Stimulated activated naive CD4-positive, alpha-beta T cell treated with Interleukin-2 at 50 U/mL for 16 hours (primary cell): ENCODE measurements at regions not wholly inside any gene's neighbourhood (a gene's known extent, or its start where the extent isn't known, plus 50 kb on each side); places are given as distances from the start of the nearest gene placed in this dataset.
"Not testable (repeated sequence)": the region's sequence is repeated elsewhere in the genome, so short reads cannot be mapped to it uniquely, and the experiment has no call there.

Source experiments
- DNase-seq: peaks from one replicate; lab custom pipeline; 2025; lab: John Stamatoyannopoulos, UW

DNA sequence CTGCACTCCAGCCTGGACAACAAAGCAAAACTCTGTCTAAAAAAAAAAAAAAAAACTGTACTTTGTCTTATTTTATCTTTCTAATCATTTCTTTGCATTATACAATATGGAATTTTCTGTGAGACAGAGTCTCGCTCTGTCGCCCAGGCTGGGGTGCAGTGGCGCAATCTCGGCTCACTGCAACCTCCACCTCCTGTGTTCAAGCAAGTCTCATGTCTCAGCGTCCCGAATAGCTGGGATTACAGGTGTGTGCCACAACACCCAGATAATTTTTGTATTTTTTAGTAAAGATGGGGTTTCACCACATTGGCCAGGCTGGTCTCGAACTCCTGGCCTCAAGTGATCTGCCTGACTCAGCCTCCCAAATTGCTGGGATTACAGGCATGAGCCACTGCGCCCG lies 90.0 kb downstream of the MRPL14 start:
- not testable (repeated sequence) for DNase-seq

- no peak for DNase-seq
Observed at GRCh38 chr6:44036699-44037101, 90.6 kb downstream of the MRPL14 start.

DNA sequence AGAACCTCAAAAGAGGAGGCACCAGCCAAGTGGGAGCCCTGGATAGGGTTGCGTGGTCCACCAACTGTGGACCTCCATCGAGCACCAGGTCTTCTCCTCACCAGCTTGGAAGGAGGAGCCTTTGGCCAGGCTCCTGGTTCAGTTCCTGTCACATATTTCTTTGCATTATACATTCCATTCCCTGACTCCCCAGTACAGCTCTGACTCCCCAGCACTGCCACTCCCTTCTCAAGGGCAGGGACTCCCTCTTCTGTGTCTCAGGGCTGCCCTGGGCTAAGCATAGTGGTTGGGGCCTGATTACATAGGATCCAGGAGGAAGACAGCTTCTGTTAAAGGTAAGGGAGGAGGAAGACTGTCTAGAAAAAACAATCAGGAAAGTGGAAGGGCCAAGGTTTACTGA lies 91.1 kb downstream of the MRPL14 start:
- DNase-seq = no peak

GRCh38 chr6:44035621-44036020 lies 91.6 kb downstream of the MRPL14 start:
- no peak for DNase-seq

- DNase-seq = no peak
Observed at GRCh38 chr6:44034931-44035345, 92.3 kb downstream of the MRPL14 start.

DNA sequence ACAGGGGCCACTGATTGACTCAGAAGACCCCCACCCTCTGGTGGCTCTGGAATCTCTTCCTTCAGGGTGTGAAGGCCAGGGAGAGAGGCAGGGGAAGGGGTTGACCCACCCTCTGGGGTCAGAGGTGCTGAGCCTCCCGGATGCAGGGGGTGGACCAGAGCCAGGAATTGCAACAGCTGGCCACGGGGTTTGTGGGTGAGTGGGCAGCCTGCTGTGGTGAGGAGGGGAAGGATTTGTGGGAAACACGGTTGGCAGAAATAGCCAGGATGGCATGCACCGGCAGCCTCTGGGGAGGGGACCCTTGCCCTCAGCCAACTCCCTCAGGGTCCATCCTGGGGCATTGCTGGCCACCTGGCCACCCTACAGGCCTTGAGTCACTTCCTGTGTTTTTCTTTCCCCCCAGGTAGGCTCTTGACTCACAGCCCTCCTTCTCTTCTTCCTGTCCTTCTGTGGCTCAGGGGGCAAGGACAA lies 92.8 kb downstream of the MRPL14 start:
- no peak for DNase-seq

DNA sequence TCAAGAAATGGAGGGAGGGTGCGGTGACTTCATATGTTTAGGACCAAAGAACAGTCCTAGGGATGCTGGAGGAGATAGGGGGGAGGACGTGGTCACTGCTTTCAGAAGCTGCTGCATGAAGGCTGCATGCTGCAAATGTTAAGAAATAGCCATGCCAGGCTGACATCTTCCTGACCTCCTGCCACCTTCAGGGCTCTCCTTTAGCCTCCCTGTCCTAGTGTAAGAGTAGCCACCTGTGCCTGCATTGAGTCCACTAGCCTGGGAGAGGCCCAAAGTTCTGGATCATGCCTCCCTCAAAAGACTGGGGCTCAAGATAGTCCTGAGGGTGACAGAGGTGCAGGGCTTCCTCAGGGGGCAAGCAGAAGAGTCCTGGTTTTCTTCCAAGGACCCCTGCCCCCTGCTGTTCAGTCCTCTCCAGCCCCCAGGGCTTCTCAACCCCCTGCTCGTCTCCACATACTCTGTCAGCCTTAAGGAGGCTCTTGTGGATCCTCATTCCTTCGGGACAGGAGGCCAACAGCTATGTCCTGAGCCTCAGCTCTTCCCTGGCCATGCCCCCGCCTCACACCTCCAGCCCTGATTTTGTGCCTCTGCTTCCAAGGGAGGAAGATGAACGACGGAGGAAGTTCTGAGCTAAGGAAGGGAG lies 96.3 kb downstream of the MRPL14 start:
- DNase-seq = no peak

- DNase-seq = no peak
Observed at GRCh38 chr6:44029444-44030185, 97.6 kb downstream of the MRPL14 start.

DNA sequence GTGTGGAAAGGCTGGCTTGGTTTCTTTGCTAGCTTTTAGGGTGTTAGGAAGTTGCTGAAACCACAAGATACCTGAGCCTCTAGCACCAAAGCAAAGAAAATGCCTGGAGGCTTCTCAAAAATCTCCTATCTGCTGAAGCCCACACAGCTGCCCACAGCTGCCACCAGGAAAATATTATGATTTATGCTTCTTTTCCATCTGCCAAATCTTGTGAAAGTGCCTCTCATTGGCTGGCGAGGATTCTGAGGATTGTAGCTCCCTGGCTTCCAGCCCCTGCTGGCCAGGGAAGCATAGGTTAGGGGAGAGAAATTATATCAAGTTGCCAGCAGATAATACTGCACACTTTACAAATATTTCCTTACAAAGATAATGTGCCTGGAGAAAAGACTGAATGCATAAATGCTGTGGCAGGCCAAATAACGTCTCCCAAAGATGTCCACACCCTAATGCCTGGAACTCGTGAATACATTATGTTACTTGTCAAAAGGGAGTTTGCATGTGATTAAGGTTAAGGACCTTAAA lies 98.4 kb downstream of the MRPL14 start:
- DNase-seq = no peak

DNA sequence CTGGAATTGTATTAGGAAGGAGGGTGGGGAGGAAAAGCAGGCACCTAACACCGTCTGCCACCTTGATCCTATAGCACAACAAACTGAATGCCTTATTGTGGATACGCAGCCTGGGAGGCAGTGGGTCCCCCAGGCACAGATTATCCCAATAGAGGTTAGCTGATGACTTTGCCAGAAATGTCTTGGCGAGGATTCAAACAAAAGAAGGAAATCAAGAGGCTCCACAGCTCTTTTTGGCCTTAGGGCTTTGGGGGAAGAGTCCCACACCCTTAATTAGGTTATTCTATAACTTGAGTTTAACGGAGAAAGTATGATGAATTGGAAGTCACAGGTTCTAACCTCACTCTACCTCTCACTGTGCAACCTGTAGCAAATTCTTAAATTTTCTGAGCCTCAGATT lies 102.0 kb downstream of the MRPL14 start:
- DNase-seq = no peak

DNA sequence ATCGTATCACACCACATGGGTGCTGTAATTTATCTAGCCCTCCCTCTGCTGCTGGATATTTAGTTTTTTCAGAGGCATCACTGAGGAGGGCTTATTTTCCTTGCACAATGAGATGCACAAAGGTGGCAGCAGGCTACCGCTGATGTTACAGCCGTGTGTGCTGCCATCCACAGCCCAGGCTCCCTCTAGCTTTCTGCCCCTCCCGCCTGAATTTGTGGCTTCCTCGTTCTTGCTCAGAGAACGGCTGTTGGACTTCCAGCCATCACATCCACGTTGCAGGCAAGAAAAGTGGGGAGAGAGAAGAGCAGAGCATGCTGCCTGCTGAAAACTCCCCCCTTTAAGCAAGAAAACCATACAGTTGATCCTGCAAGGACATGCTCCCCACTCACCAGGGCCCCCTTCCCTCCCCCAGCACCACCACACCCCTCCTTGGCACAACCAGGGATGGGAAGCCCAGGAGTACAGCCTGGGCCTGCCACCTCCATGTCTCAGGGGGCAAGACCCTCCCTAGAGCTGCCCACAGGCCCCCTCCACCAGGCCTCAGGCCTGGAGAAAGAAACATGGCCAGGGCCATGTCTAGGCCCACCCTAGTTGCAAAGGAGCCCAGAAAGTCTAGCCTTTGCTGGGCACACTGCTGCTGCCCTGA lies 102.6 kb downstream of the MRPL14 start:
- DNase-seq = no peak

- no peak for DNase-seq
Observed at GRCh38 chr6:44023586-44024454, 103.4 kb downstream of the MRPL14 start.

DNA sequence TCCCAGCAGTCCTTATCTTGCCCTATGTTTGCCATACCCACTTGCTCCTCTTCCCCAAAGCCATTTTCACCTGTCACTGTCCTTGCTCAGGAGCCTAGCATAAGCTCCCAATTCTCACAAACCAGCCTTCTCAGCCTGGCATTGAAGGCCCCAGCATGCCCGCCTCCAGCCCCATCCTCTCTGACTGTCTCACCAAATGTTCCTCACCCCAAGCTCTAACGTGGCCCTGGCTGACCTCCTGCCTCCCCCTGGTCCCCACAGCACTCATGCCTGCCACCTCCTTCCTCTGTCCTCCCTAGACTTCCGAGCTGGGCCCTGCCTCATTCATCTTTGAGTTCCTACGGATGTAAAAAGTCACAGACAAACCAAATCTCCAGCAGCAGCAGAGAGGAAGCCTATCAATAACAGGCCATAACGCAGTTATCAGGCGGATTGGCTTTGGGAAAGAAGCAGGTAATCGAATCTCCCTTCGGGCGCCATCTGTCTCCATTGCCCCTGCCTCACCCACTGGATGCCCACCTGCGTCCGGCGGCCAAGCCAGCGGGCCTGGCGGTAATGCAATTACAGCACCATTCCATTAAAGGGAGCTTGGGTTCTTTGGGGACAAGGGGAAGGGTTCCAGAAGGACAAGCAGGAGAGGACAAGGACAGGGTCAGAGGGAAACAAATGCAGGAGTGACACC lies 104.4 kb downstream of the MRPL14 start:
- no peak for DNase-seq

- DNase-seq = no peak
Observed at GRCh38 chr6:44022296-44022661, 105.0 kb downstream of the MRPL14 start.

GRCh38 chr6:44021589-44022295 lies 105.5 kb downstream of the MRPL14 start:
- no peak for DNase-seq

- no peak for DNase-seq
Observed at GRCh38 chr6:44020664-44021425, 106.4 kb downstream of the MRPL14 start.

- DNase-seq = no peak
Observed at GRCh38 chr6:44020148-44020547, 107.1 kb downstream of the MRPL14 start.

- DNase-seq = not testable (repeated sequence)
Observed at GRCh38 chr6:44017307-44017706, 109.9 kb downstream of the MRPL14 start.

DNA sequence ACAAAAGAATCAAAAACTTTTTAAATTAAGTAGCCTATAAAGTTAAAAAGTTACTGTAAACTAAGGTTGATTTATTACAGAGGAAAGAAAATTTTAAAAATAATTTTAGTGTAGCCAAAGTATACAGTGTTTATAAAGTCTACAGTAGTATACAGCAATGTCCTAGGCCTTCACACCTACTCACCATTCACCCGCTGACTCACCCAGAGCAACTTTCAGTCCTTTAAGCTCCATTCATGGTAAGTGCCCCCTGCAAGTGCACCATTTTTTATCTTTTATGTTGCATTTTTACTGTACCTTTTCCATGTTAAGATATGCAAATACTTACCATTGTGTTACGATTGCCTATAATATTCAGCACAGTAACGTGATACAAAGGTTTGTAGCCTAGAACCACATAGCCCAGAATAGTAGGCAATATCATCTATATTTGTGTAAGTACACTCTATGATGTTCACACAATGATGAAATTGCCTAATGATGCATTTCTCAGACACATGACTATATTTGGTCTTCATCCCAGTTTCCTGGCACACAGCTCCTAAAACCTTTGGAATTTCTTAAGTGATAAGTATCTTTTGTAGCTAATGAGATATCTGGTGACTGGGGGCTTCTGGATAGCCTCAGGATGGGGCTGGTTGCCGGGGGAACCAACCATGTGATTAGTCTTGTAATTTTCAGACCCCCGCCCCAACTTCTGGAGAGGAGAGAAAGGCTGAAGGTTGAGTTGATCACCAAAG lies 111.0 kb downstream of the MRPL14 start:
- DNase-seq = no peak
